DMS79 (cell line): ENCODE measurements at regions not wholly inside any gene's neighbourhood (a gene's known extent, or its start where the extent isn't known, plus 50 kb on each side); places are given as distances from the start of the nearest gene placed in this dataset.

Experiments
- DNase-seq: peaks from one replicate; lab custom pipeline; 2025; lab: John Stamatoyannopoulos, UW

GRCh38 chr2:239865059-239865639 lies 160.0 kb downstream of the NDUFA10 start:
- DNase-seq: no peak

- DNase-seq: no peak
Observed at GRCh38 chr2:239864247-239865058, 160.7 kb downstream of the NDUFA10 start.

- no peak for DNase-seq
Observed at GRCh38 chr2:239862613-239863012, 162.5 kb downstream of the NDUFA10 start.

GRCh38 chr2:239858179-239858578 lies 167.0 kb downstream of the NDUFA10 start:
- no peak for DNase-seq

DNA sequence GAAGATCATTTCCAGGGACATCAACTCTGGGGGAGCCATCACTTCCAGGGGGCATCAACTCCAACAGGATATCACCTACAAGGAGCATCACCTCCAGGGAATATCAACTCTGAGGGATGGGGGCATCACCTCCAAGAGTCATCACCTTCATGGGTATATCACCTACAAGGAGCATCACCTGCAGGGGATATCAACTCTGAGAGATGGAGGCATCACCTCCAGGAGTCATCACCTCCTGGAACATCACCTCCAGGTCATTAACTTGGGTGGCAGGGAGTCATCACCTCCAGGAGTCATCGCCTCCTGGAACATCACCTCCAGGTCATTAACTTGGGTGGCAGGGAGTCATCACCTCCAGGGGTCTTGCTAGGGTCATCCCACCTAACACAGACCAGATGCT lies 167.6 kb downstream of the NDUFA10 start:
- DNase-seq: no peak

DNA sequence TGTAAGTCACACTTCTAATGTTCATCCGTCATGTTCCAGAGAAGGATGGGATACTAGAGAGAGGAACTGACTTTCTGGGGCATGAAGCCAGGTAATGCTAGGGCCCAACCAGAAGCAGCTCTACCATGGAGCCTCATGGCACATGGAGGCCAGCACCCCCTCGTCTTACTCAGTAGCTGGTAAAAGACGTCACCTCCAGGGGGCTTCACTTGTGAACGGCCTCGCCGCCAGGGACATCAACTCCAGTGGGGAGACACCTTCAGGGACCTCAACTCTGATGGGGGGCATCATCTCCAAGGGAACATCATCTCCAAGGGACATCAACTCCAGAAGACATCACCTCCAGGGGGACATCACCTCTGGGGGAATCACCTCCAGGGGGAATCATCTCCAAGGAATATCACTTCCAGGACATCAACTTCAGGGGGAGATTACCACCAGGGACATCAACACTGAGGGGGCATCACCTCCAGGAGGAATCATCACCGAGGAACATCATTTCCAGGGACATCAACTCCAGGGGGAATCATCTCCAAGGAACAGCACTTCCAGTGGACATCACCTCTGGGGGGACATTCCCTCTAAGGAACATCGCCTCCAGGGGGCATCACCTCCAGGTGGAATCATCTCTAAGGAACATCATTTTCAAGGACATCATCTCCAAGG lies 168.4 kb downstream of the NDUFA10 start:
- no peak for DNase-seq

- DNase-seq: no peak
Observed at GRCh38 chr2:239855863-239856587, 169.1 kb downstream of the NDUFA10 start.

DNA sequence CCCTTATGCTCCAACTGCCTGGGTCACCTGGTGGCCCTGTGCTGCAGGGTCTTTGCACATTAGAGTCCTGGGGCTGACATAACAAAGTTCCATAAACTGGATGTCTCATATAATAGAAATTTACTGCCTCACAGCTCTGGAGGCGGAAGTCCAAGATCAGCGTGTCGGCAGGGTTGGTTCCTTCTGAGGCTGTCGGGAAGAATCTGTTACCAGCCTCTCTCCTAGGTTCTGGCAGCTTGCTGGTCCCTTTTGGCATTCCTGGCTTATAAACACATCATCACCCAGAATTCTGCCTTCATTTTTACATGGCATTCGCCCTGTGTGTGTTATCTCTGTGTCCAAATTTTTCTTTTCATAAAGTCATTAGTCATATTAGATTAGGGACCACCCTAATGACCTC lies 170.5 kb downstream of the NDUFA10 start:
- DNase-seq: no peak

GRCh38 chr2:239853706-239854327 lies 171.3 kb downstream of the NDUFA10 start:
- no peak for DNase-seq

- no peak for DNase-seq
Observed at GRCh38 chr2:239853121-239853520, 172.0 kb downstream of the NDUFA10 start.

DNA sequence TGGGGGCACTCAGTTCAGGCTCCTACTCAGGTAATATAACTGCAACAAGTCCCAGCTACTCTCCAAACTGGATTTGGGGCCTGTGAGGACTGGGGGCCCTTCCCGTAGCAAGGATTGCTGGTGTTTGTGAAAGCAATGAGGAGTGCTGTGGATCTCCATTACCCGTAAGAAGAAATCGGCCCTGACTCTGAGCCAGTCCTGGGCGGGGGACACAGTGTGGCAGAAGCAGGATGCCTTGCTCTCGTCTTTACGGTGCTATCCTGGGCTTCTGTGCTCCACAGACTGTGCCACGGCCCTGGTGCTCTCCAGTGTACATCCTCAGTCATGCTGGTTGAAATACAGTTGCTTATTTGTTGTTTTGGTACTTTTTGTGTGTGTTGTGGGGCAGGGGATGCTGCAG lies 172.9 kb downstream of the NDUFA10 start:
- DNase-seq: no peak

- DNase-seq: no peak
Observed at GRCh38 chr2:239846789-239847676, 178.1 kb downstream of the NDUFA10 start.

GRCh38 chr2:239845968-239846367 lies 179.2 kb downstream of the NDUFA10 start:
- DNase-seq: no peak

GRCh38 chr2:239839306-239839705 lies 185.8 kb downstream of the NDUFA10 start:
- DNase-seq: no peak

- no peak for DNase-seq
Observed at GRCh38 chr2:239836021-239836765, 188.9 kb downstream of the NDUFA10 start.

GRCh38 chr2:239835056-239835455 lies 190.1 kb downstream of the NDUFA10 start:
- no peak for DNase-seq

DNA sequence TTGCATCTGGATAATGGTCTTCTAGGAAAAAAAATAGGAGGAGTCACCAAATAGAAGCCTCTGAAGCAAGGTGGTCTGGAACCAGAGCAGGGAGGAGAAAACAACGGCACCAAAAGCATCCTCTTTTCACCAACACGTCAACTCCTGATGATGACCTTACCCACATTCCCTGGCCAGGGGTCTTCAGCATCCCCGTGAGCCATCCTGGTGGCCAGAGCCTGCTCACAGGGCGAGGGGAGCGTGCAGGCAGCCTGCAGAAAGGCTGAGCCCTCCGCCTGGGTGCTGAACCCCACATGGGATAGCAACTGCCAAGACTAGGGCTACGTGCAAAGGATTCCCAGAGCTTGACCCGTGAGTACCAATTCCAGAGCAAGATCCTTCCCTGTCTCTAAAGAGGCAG lies 191.0 kb downstream of the NDUFA10 start:
- DNase-seq: no peak

GRCh38 chr2:239833269-239834109 lies 191.7 kb downstream of the NDUFA10 start:
- DNase-seq: no peak

- DNase-seq: no peak
Observed at GRCh38 chr2:239832490-239833268, 192.5 kb downstream of the NDUFA10 start.
